SK-N-SH treated with all-trans-retinoic acid at 6 μM for 48 hours (cell line): ENCODE measurements at regions not wholly inside any gene's neighbourhood (a gene's known extent, or its start where the extent isn't known, plus 50 kb on each side); places are given as distances from the start of the nearest gene placed in this dataset.

Experiments
- ARNTL ChIP-seq: fragments of 450-650 bp; formaldehyde crosslinking; IDR thresholded peaks from 2 replicates; pipeline ENCODE4 v1.5.0; 2020; ENCODE audit warnings: low read depth, mild to moderate bottlenecking, moderate library complexity, borderline replicate concordance
- CSRNP3 ChIP-seq: fragments of 250-450 bp; sonication (Bioruptor Pico); IDR thresholded peaks from 2 replicates; pipeline ENCODE4 v1.5.1; 2021; ENCODE audit warnings: mild to moderate bottlenecking, moderate library complexity
- TOX ChIP-seq: fragments of 250-450 bp; sonication (Bioruptor Pico); IDR thresholded peaks from 2 replicates; pipeline ENCODE4 v1.8.0; 2021; ENCODE audit warnings: mild to moderate bottlenecking, moderate library complexity, borderline replicate concordance
- ZFP30 ChIP-seq: fragments of 450-650 bp; formaldehyde crosslinking; IDR thresholded peaks from 2 replicates; pipeline ENCODE4 v1.5.0; 2022; ENCODE audit warnings: mild to moderate bottlenecking, moderate library complexity
- ZNF70 ChIP-seq: fragments of 450-650 bp; formaldehyde crosslinking; IDR thresholded peaks from 2 replicates; pipeline ENCODE4 v1.5.0; 2020; ENCODE audit warnings: mild to moderate bottlenecking, moderate library complexity

- TF ChIP-seq ZNF70 (CRISPR knock-in tag) (no peak), ARNTL (CRISPR knock-in tag) (no peak), CSRNP3 (no peak), TOX (CRISPR knock-in tag) (no peak), ZFP30 (CRISPR knock-in tag) (no peak)
Measured at GRCh38 chr3:193982258-193982659, 153.7 kb upstream of the HES1 start.
